CD4-positive, alpha-beta T cell (primary cell): ENCODE measurements at regions not wholly inside any gene's neighbourhood (a gene's known extent, or its start where the extent isn't known, plus 50 kb on each side); places are given as distances from the start of the nearest gene placed in this dataset.

Experiments used
- ATAC-seq: fragments of 200-7000 bp; cut with Tn5 transposase; one replicate; pipeline ENCODE4 v1.10.0; 2022; ENCODE audit warnings: mild to moderate bottlenecking; ENCODE audit not compliant: poor library complexity
- CTCF ChIA-PET: fragments of 350-600 bp; sonication (Branson Sonifier 250); formaldehyde crosslinking; loops from one replicate; lab custom pipeline; 2021; ENCODE audit warnings: antibody characterized with exemption, inconsistent platforms; lab: Charles Lee
- POLR2A ChIA-PET: fragments of 350-600 bp; sonication (Branson Sonifier 250); formaldehyde crosslinking; loops from one replicate; lab custom pipeline; 2021; ENCODE audit warnings: antibody characterized with exemption, inconsistent platforms; lab: Charles Lee
- DNase-seq, 14 experiments: peaks; one replicate each; pipeline ENCODE4 v3.0.0-alpha.2; 2013 to 2020; ENCODE audit warnings: mixed read lengths in 2 of 14
- H3K27ac ChIP-seq, 2 donors: one replicate each; pipeline versions ENCODE4 v1.5.1 to v1.7.0; 2013; ENCODE audit warnings: low read length in 2 of 2, low read depth in 1 of 2, mild to moderate bottlenecking in 1 of 2
- H3K27me3 ChIP-seq, 2 experiments: 1 replicate in 1 of 2; 2 replicates in 1 of 2; pipeline versions ENCODE4 v1.6.1 to v1.7.0; 2013; ENCODE audit warnings: low read length in 2 of 2, control low read depth in 1 of 2, mild to moderate bottlenecking in 1 of 2, moderate library complexity in 1 of 2; ENCODE audit not compliant: insufficient read depth in 2 of 2, control insufficient read depth in 1 of 2
- H3K36me3 ChIP-seq: one replicate; pipeline ENCODE4 v1.6.1; 2013; ENCODE audit warnings: low read length, control low read depth; ENCODE audit not compliant: insufficient read depth
- H3K4me1 ChIP-seq: one replicate; pipeline ENCODE4 v1.6.1; 2013; ENCODE audit warnings: low read length, control low read depth; ENCODE audit not compliant: insufficient read depth
- H3K4me3 ChIP-seq: one replicate; pipeline ENCODE4 v1.5.1; 2013; ENCODE audit warnings: mild to moderate bottlenecking, low read length, moderate library complexity
- H3K9me3 ChIP-seq, 2 experiments: 1 replicate in 1 of 2; 2 replicates in 1 of 2; pipeline versions ENCODE4 v1.6.1 to v1.7.0; 2013; ENCODE audit warnings: low read length in 2 of 2, mild to moderate bottlenecking in 2 of 2, control low read depth in 1 of 2, moderate library complexity in 1 of 2; ENCODE audit not compliant: control insufficient read depth in 1 of 2, insufficient read depth in 1 of 2
- H3K27ac Mint-ChIP-seq: one replicate; pipeline ENCODE4 v1.8.0; 2020; ENCODE audit warnings: mixed read lengths
- H3K27me3 Mint-ChIP-seq: one replicate; pipeline ENCODE4 v1.8.0; 2021; ENCODE audit warnings: mixed read lengths
- H3K36me3 Mint-ChIP-seq: one replicate; pipeline ENCODE4 v1.8.0; 2021; ENCODE audit warnings: low read depth, mixed read lengths
- H3K4me1 Mint-ChIP-seq: one replicate; pipeline ENCODE4 v1.8.0; 2021; ENCODE audit warnings: low read depth, mixed read lengths
- H3K4me3 Mint-ChIP-seq: one replicate; pipeline ENCODE4 v1.8.0; 2020; ENCODE audit warnings: mild to moderate bottlenecking, mixed read lengths
- H3K9me3 Mint-ChIP-seq: one replicate; pipeline ENCODE4 v1.8.0; 2020; ENCODE audit warnings: mixed read lengths
- CTCF ChIP-seq: fragments of 200-600 bp; IDR thresholded peaks from one replicate; pipeline ENCODE4 v1.8.0; 2022; ENCODE audit warnings: antibody characterized with exemption, mild to moderate bottlenecking
- intact Hi-C, 2 experiments: fragments of 100-400 bp; cut with DNase I in 1 of 2; cut with micrococcal nuclease in 1 of 2; formaldehyde crosslinking; loops; one replicate each; pipeline versions ENCODE4 v1.15.1 to v1.9.0; 2023 to 2025; cut with DNase I, micrococcal nuclease

GRCh38 chr5:167152561-167152960 lies 1138.9 kb upstream of the WWC1 start:
- ATAC-seq (no peak), DNase-seq (no peak)
- intact Hi-C loops: no loop called here
- H3K4me3 Mint-ChIP-seq: no peak overlapping the region
- no peak overlapping the region for H3K27ac ChIP-seq
- no peaks in the 10 kb centered on the region for H3K36me3 Mint-ChIP-seq
- no peak overlapping the region for H3K4me3 ChIP-seq
- H3K27ac Mint-ChIP-seq: no peak overlapping the region
- no peak for TF ChIP-seq CTCF
- POLR2A ChIA-PET: no interaction called here
- H3K9me3 ChIP-seq: peaks cover 0 to 14% of the 10 kb centered on the region in 2 experiments
- no peaks in the 10 kb centered on the region for H3K4me1 Mint-ChIP-seq
- H3K27me3 ChIP-seq: no peaks in the 10 kb centered on the region
- H3K4me1 ChIP-seq: no peaks in the 10 kb centered on the region
- H3K36me3 ChIP-seq: no peaks in the 10 kb centered on the region
- CTCF ChIA-PET: interaction anchor here (1.3 kb wide), 1 partner anchor 12 kb away, joined by 3 read pairs; no protein-coding TSS in a partner anchor
- no peaks in the 10 kb centered on the region for H3K27me3 Mint-ChIP-seq
- H3K9me3 Mint-ChIP-seq: peaks cover 3% of the 10 kb centered on the region

GRCh38 chr5:167155387-167156005 lies 1135.9 kb upstream of the WWC1 start:
- ATAC-seq (no peak), DNase-seq (no peak)
- H3K4me1 Mint-ChIP-seq: no peaks in the 10 kb centered on the region
- no peak for TF ChIP-seq CTCF
- H3K27ac Mint-ChIP-seq: no peak overlapping the region
- peaks cover 0 to 14% of the 10 kb centered on the region in 2 experiments for H3K9me3 ChIP-seq
- intact Hi-C loops: no loop called here
- H3K27me3 Mint-ChIP-seq: no peaks in the 10 kb centered on the region
- H3K36me3 ChIP-seq: no peaks in the 10 kb centered on the region
- H3K27ac ChIP-seq: no peak overlapping the region
- POLR2A ChIA-PET: no interaction called here
- no peaks in the 10 kb centered on the region for H3K27me3 ChIP-seq
- no peak overlapping the region for H3K4me3 Mint-ChIP-seq
- H3K36me3 Mint-ChIP-seq: no peaks in the 10 kb centered on the region
- CTCF ChIA-PET: no interaction called here
- peaks cover 5% of the 10 kb centered on the region for H3K9me3 Mint-ChIP-seq
- H3K4me1 ChIP-seq: no peaks in the 10 kb centered on the region
- no peak overlapping the region for H3K4me3 ChIP-seq

GRCh38 chr5:167156446-167156845 lies 1135.0 kb upstream of the WWC1 start:
- Mint-ChIP-seq H3K27ac (no peak overlapping the region), H3K27me3 (no peaks in the 10 kb centered on the region), H3K4me3 (no peak overlapping the region), H3K9me3 (peaks cover 5% of the 10 kb centered on the region), H3K4me1 (no peaks in the 10 kb centered on the region), H3K36me3 (no peaks in the 10 kb centered on the region)
- H3K9me3 ChIP-seq: peaks cover 0 to 12% of the 10 kb centered on the region in 2 experiments
- ATAC-seq (no peak), DNase-seq (no peak)
- no peak overlapping the region for H3K27ac ChIP-seq
- CTCF ChIA-PET: no interaction called here
- H3K4me3 ChIP-seq: no peak overlapping the region
- TF ChIP-seq CTCF: no peak
- POLR2A ChIA-PET: no interaction called here
- intact Hi-C loops: no loop called here
- no peaks in the 10 kb centered on the region for H3K27me3 ChIP-seq
- H3K4me1 ChIP-seq: no peaks in the 10 kb centered on the region
- H3K36me3 ChIP-seq: no peaks in the 10 kb centered on the region
